GM19438 (cell line): ENCODE measurements at regions not wholly inside any gene's neighbourhood (a gene's known extent, or its start where the extent isn't known, plus 50 kb on each side); places are given as distances from the start of the nearest gene placed in this dataset.

Experiments
- ATAC-seq: cut with Tn5 transposase; IDR thresholded peaks from one replicate; pipeline ENCODE4 v1.9.1; 2021; ENCODE audit warnings: low read depth; ENCODE audit not compliant: unreplicated experiment

- no peak for ATAC-seq
These were observed 435.7 kb downstream of the DMAC1 start for GRCh38 chr9:7363777-7364477.

- ATAC-seq = no peak
These were observed 439.1 kb downstream of the DMAC1 start for GRCh38 chr9:7360513-7360912.

- ATAC-seq = no peak
These were observed 440.7 kb downstream of the DMAC1 start for GRCh38 chr9:7358876-7359275.

GRCh38 chr9:7354704-7355103 is 444.9 kb downstream of the DMAC1 start:
- no peak for ATAC-seq

- ATAC-seq = no peak
These were observed 450.9 kb downstream of the DMAC1 start for GRCh38 chr9:7348692-7349091.

GRCh38 chr9:7347556-7347955 is 452.0 kb downstream of the DMAC1 start:
- ATAC-seq = no peak

- no peak for ATAC-seq
These were observed 453.4 kb downstream of the DMAC1 start for GRCh38 chr9:7346144-7346543.

GRCh38 chr9:7342736-7343135 is 456.8 kb downstream of the DMAC1 start:
- no peak for ATAC-seq

- ATAC-seq = peak; percentile 88
These were observed 457.3 kb downstream of the DMAC1 start for GRCh38 chr9:7342229-7342628.

GRCh38 chr9:7341571-7341970 is 458.0 kb downstream of the DMAC1 start:
- no peak for ATAC-seq

GRCh38 chr9:7340451-7340850 is 459.1 kb downstream of the DMAC1 start:
- no peak for ATAC-seq

GRCh38 chr9:7338586-7339281 is 460.8 kb downstream of the DMAC1 start:
- ATAC-seq = no peak

GRCh38 chr9:7336356-7337065 is 463.1 kb downstream of the DMAC1 start:
- ATAC-seq = no peak

- ATAC-seq = no peak
These were observed 465.9 kb downstream of the DMAC1 start for GRCh38 chr9:7333719-7334118.

GRCh38 chr9:7332780-7333179 is 466.8 kb downstream of the DMAC1 start:
- no peak for ATAC-seq

- ATAC-seq = no peak
These were observed 471.1 kb downstream of the DMAC1 start for GRCh38 chr9:7328453-7328852.

- no peak for ATAC-seq
These were observed 473.6 kb downstream of the DMAC1 start for GRCh38 chr9:7325995-7326394.

- ATAC-seq = no peak
These were observed 475.4 kb downstream of the DMAC1 start for GRCh38 chr9:7324152-7324598.

GRCh38 chr9:7320841-7321240 is 478.7 kb downstream of the DMAC1 start:
- no peak for ATAC-seq

GRCh38 chr9:7320139-7320538 is 479.4 kb downstream of the DMAC1 start:
- ATAC-seq = no peak

- no peak for ATAC-seq
These were observed 480.7 kb downstream of the DMAC1 start for GRCh38 chr9:7318920-7319319.

- no peak for ATAC-seq
These were observed 482.6 kb downstream of the DMAC1 start for GRCh38 chr9:7316967-7317366.
